HG02943 (cell line): ENCODE measurements at regions not wholly inside any gene's neighbourhood (a gene's known extent, or its start where the extent isn't known, plus 50 kb on each side); places are given as distances from the start of the nearest gene placed in this dataset.

ENCODE experiments used
- ATAC-seq: cut with Tn5 transposase; IDR thresholded peaks from one replicate; pipeline ENCODE4 v1.9.1; 2021; ENCODE audit warnings: mild to moderate bottlenecking, low read depth, moderate library complexity; ENCODE audit not compliant: unreplicated experiment

GRCh38 chr4:35884714-35885480 lies 359.4 kb downstream of the ARAP2 start:
- ATAC-seq = no peak

GRCh38 chr4:35897808-35898207 lies 346.5 kb downstream of the ARAP2 start:
- ATAC-seq = no peak

- no peak for ATAC-seq
These were observed 343.7 kb downstream of the ARAP2 start for GRCh38 chr4:35900286-35901243.

DNA sequence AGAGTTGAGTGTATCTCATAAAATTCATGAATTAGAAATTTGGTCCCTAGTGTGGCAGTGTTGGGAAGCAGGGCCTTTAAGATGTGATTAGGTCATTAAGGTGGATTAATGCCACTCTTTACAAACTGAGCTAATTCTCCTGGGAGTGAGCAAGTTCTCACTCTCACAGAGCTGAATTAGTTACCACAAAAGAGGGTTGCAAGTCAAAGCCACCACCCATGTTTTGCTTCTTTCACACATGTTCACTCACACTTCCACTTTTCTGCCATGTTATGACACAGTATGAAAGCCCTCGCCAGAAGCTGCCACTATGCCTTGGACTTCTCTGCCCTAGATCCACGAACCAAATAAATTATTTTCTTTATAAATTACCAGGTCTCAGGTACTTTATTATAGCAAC lies 332.1 kb downstream of the ARAP2 start:
- ATAC-seq = peak; percentile 79

- ATAC-seq = no peak
These were observed 325.8 kb downstream of the ARAP2 start for GRCh38 chr4:35918491-35918977.

DNA sequence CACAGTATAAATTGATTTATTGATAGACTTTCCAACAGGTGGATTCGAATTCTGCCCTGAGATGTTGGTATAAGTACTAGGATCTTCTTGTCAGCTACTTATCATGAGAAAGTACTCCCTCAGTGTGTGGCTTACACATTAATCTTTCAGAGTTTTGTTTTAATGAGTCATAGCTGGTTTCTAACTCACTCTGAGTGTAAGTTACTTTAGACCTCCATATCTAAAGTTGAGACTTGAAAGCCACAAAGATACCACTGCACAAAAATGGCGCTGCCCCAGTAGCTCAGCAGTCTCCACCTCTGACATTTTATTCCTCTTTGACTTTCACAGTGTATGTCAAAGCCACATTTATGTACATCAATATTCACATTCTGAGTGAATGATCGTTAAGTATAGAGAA lies 318.5 kb downstream of the ARAP2 start:
- ATAC-seq = peak; percentile 83

DNA sequence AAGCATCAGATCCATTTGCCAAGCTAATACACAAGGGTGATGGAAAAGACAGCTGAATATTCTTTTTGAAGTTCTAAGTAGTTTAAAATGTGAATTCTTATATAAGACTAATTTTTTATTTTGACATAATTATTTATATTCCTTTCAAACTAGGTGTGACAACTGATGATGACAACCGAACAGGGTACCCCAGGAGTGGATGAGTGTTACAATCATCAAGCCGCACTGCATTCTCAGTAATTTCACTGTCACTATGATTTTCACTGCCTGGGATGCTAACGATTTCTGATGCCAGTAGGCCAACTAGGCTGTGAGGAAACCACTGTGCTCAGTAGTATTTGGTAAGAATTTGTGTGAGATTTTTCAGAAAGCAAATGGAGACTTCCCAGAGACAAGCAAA lies 317.5 kb downstream of the ARAP2 start:
- ATAC-seq = no peak

DNA sequence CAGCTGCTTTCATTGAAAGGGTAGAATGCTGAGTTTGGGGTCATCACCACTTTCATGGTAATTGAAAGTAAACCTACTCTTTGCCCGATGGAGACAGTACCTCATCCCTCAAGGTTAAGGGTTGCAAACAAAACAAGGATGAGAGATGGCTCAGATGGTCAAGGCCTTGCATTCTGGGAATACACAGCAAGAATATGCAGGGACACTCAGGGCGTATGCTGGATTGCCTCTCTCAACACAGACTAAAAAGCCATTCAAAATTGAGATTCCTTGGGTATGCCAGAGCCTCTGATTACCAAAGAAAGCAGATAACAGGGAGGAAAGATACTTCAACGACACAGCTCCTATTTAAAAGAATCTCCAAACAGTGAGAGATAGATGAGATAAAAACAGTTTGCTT lies 310.4 kb downstream of the ARAP2 start:
- no peak for ATAC-seq

GRCh38 chr4:35934320-35934981 lies 309.9 kb downstream of the ARAP2 start:
- ATAC-seq = no peak

DNA sequence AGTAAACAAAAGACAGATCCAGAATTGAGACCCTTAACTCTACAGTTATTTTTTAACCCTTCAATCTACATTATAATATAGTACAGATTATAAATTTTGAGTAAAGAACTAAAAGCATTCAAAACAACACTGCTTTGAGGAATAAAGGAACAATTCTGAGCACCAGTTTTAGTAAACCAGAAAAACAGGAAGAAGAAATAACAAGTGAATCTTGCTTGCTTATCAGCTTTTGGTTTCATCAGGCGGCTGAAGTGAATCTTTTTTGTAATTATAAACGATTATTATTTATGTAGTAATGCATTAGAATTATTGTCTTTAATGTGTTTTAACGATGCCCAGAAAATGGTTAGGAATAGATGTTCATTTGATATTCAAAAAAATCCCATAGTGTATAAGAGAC lies 305.4 kb downstream of the ARAP2 start:
- ATAC-seq = no peak

DNA sequence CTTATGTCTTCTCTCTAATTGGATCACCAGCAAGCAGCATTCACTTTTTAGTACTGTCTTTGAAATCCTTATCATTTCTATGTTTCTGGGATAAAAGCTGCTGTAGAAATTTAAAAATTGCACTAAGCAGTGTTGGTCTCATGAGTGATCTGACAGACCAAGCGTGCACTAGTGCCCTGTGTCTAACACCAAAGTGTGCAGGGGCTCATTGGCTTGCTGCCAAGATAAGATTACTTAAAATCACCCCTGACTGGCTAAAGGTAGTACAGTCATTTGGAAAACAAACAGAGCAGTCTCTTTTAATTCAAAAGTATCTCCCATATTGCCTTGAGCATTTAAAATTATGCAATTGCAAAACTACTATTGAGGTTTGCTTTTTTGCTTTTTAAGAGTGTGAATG lies 304.6 kb downstream of the ARAP2 start:
- ATAC-seq = no peak

DNA sequence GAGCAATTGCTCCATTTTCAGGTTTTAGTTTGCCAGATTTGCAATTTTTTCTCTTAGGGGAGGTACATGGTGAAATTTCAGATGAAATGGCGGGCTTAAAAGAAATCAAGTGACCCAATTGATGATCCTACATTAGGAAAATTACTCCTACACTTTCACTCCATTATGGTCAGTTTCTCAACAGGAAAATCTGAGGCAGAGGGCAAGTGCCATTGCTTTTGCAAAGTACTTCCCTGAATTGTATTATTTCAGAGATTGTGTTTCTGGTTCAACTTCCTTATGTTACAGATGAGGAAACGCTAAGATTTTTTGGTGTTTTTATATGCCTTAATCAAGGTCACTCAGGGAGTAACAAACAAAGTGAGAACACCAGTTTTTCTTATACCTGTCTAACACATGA lies 302.2 kb downstream of the ARAP2 start:
- ATAC-seq = no peak

DNA sequence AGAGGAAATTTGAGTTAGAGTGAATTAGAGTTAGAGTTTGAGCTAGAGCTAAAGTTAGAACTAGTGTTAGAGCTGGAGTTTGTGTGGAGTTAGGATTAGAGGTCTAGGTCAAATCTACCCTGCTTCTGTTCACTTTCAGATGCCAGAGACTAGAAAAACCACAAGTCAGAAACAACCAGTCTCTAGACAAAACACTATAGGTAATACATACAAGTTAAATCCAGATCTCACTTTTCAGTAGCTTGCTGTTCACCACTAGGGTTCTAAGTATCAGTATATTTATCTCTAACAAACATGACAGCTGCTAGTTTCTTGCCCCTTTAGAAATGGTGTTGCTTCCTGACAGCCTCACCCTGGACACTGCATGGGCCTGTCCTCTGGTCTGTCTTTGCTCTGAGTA lies 300.7 kb downstream of the ARAP2 start:
- ATAC-seq = no peak

DNA sequence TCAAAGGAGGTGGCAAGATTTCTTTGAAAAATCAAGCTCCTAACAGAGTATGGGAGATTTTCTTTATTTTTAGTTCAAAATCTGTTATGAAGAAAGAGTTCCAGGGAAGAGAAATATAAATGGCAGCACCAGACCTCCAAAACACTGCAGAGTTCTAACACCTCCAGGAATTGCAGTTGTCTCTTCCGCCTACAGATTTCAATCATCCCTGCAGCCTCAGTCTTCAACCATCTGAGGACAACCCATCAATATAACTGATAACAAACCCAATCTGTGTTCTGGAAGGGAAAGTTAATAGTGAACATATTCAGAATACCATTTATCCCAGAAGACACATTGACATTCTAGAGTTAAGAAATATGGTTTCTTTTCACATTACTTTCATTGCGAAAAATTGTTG lies 296.1 kb downstream of the ARAP2 start:
- ATAC-seq = no peak

DNA sequence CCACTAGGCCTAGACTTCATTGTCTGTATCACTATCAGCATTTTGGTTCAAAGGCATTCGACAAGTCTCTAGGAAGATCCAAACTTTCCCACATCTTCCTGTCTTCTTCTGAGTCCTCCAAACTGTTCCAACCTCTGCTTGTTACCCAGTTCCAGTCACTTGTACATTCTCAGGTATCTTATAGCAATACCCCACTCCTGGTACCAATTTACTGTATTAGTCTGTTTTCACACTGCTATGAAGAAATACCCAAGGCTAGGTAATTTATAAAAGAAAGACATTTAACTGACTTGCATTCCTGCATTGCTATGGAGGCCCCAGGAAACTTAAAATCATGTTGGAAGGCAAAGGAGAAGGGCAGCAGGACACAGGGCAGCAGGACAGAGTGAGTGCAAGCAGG lies 293.9 kb downstream of the ARAP2 start:
- no peak for ATAC-seq

GRCh38 chr4:35952751-35953150 lies 291.6 kb downstream of the ARAP2 start:
- ATAC-seq = no peak

- ATAC-seq = no peak
These were observed 280.9 kb downstream of the ARAP2 start for GRCh38 chr4:35963383-35963782.

DNA sequence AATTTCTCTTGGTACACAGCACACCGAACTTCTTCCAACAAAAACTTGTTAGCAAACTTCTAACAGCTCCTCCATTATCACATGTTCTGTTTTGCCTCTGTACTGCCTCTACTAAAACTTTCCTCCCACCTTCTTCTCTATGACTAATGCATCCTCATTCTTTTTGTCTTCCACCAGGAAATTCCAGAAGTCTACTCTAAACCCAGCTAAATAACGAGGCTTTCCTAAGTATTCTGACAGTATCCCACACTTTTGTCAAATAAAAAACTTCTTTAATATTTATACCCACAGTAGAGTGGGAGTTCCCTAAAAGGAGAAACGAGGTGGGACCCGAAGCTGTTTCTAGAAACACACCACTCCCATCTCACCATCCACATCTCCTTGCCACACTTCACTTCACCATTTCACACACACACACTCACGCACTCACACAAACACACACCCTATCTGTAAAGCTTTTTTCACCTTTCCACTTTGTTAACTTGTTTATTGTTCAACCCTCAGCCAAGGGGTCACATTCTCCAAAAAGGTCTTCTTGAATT lies 280.3 kb downstream of the ARAP2 start:
- no peak for ATAC-seq

- ATAC-seq = peak; percentile 82
These were observed 279.0 kb downstream of the ARAP2 start for GRCh38 chr4:35965300-35965699.

GRCh38 chr4:35966566-35966965 lies 277.7 kb downstream of the ARAP2 start:
- ATAC-seq = no peak
